Stimulated activated CD8-positive, alpha-beta memory T cell treated with anti-CD3 and anti-CD28 coated beads, Interleukin-7, amount 100 ng/mL, for 48 hours (primary cell): ENCODE measurements at regions not wholly inside any gene's neighbourhood (a gene's known extent, or its start where the extent isn't known, plus 50 kb on each side); places are given as distances from the start of the nearest gene placed in this dataset.
"Not testable (repeated sequence)": the region's sequence is repeated elsewhere in the genome, so short reads cannot be mapped to it uniquely, and the experiment has no call there.

Experiments used
- DNase-seq, 2 donors: peaks; one replicate each; pipeline ENCODE4 v3.0.0-alpha.2; 2020; ENCODE audit warnings: low read depth in 1 of 2; ENCODE audit errors: extremely low read depth in 1 of 2

- DNase-seq: no peak
These were observed 251.5 kb downstream of the NSUN3 start for GRCh38 chr3:94314218-94314883.

GRCh38 chr3:94317017-94317416, 254.2 kb downstream of the NSUN3 start:
- DNase-seq: no peak

GRCh38 chr3:94323596-94323995, 260.7 kb downstream of the NSUN3 start:
- DNase-seq: no peak

- DNase-seq: no peak
These were observed 269.0 kb downstream of the NSUN3 start for GRCh38 chr3:94331831-94332230.

GRCh38 chr3:94336046-94336753, 273.3 kb downstream of the NSUN3 start:
- no peak for DNase-seq

- no peak for DNase-seq
These were observed 282.2 kb downstream of the NSUN3 start for GRCh38 chr3:94345101-94345500.

- DNase-seq: no peak
These were observed 286.5 kb downstream of the NSUN3 start for GRCh38 chr3:94349310-94349878.

GRCh38 chr3:94356581-94356980, 293.7 kb downstream of the NSUN3 start:
- no peak for DNase-seq

- no peak for DNase-seq
These were observed 297.1 kb downstream of the NSUN3 start for GRCh38 chr3:94359996-94360395.

- DNase-seq: no peak
These were observed 298.1 kb downstream of the NSUN3 start for GRCh38 chr3:94360987-94361386.

- DNase-seq: no peak
These were observed 299.5 kb downstream of the NSUN3 start for GRCh38 chr3:94362393-94362792.

- DNase-seq: no peak
These were observed 302.1 kb downstream of the NSUN3 start for GRCh38 chr3:94365006-94365405.

GRCh38 chr3:94372026-94372425, 309.2 kb downstream of the NSUN3 start:
- DNase-seq: no peak

- DNase-seq: no peak
These were observed 310.6 kb downstream of the NSUN3 start for GRCh38 chr3:94373456-94373855.

GRCh38 chr3:94374439-94375161, 311.7 kb downstream of the NSUN3 start:
- no peak for DNase-seq

GRCh38 chr3:94377123-94377696, 314.3 kb downstream of the NSUN3 start:
- DNase-seq: not testable (repeated sequence)

- not testable (repeated sequence) for DNase-seq
These were observed 315.0 kb downstream of the NSUN3 start for GRCh38 chr3:94377863-94378262.

GRCh38 chr3:94378322-94378721, 315.5 kb downstream of the NSUN3 start:
- no peak for DNase-seq

GRCh38 chr3:94379264-94379663, 316.4 kb downstream of the NSUN3 start:
- no peak for DNase-seq

GRCh38 chr3:94394885-94395284, 332.0 kb downstream of the NSUN3 start:
- DNase-seq: no peak

GRCh38 chr3:94395851-94396250, 333.0 kb downstream of the NSUN3 start:
- no peak for DNase-seq
